Heart left ventricle (tissue), 13 donors: ENCODE measurements at regions not wholly inside any gene's neighbourhood (a gene's known extent, or its start where the extent isn't known, plus 50 kb on each side); places are given as distances from the start of the nearest gene placed in this dataset.

Source experiments
- CTCF ChIP-seq, 12 donors: fragments of 200-600 bp; sonication (generic) in 4 of 12; IDR thresholded peaks; one replicate each; pipeline versions ENCODE4 v1.5.0 to v1.8.0; 2018 to 2022; ENCODE audit warnings: antibody characterized with exemption in 12 of 12, mild to moderate bottlenecking in 5 of 12
- POLR2A ChIP-seq, 2 donors: fragments of 450-650 bp; IDR thresholded peaks; one replicate each; pipeline ENCODE4 v1.6.1; 2017; ENCODE audit warnings: antibody characterized with exemption in 2 of 2, mild to moderate bottlenecking in 2 of 2, moderate library complexity in 2 of 2
- donor health status: ischemic (EF 13 %, LVEDD 7.1; RV severe dilation, severe dysfunction).
- donor health status: DM: no; HTN: yes; CAD: no.
- donor health status: DM: no; HTN: no; CAD: no.
- donor health status: ischemic (EF 25% LVEDD 6.9; RV normal size, moderate dysfunction).
- donor health status: ischemic (EF 25% LVEDD 5.7; RV mildly dilated, moderate dysfunction).
- donor health status: ischemic (EF 35%, LVEDD 5.7; RV mildly dilated, moderate dysfunction).
- donor health status: nonischemic (EF 11% LVEDD 7.7; RV severe dilation, severe dysfunction).
- donor health status: DM: yes; HTN: yes; CAD: no.
- donor health status: PGD.
- donor health status: ischemic (EF 29% LVEDD 5.4; RV normal size, mild dysfunction).
- donor health status: nonischemic (EF 23%, LVEDD 6.1; RV moderate dilation, normal function).

- TF ChIP-seq CTCF (IDR thresholded peaks at IDR 0.05) (no peak), POLR2A (IDR thresholded peaks at IDR 0.05) (no peak)
Observed at GRCh38 chr14:104383088-104383995, 196.2 kb upstream of the C14orf180 start.
